ENCODE measurements at regions not wholly inside any gene's neighbourhood (a gene's known extent, or its start where the extent isn't known, plus 50 kb on each side); places are given as distances from the start of the nearest gene placed in this dataset.

GRCh38 chr12:92440072-92440471 lies 262.7 kb upstream of the PLEKHG7 start:
- no peak for TF ChIP-seq CEBPB (IDR thresholded peaks at IDR 0.05; ENCODE audit: borderline replicate concordance in 1 of 2, low read depth in 2 of 2, low read length in 2 of 2)
- TF ChIP-seq EZH2 (IDR thresholded peaks at IDR 0.05; ENCODE audit: borderline replicate concordance, control insufficient read depth, low read depth, low read length) = no peak
- TF ChIP-seq CTCF (IDR thresholded peaks at IDR 0.05 in 2 of 3, conservative IDR thresholded peaks at IDR 0.05 in 1 of 3; ENCODE audit: control insufficient read depth in 2 of 3, extremely low read depth in 1 of 3, insufficient read depth in 1 of 3, low read depth in 3 of 3, low read length in 3 of 3) = no peak
- TF ChIP-seq CREB1 (IDR thresholded peaks at IDR 0.05; ENCODE audit: low read depth) = no peak

All from GM12878 (cell line).